NOMO-1 treated with DMSO at 0.1 percent for 48 hours (cell line): ENCODE measurements at regions not wholly inside any gene's neighbourhood (a gene's known extent, or its start where the extent isn't known, plus 50 kb on each side); places are given as distances from the start of the nearest gene placed in this dataset.

Source experiments
- DNase-seq: peaks from one replicate; lab custom pipeline; 2025; ENCODE audit not compliant: unreplicated experiment; lab: John Stamatoyannopoulos, UW

GRCh38 chr10:62453274-62453673 lies 79.1 kb downstream of the ZNF365 start:
- no peak for DNase-seq

GRCh38 chr10:62454687-62455397 lies 80.7 kb downstream of the ZNF365 start:
- DNase-seq, result no peak

- peak; percentile 95 for DNase-seq
Observed at GRCh38 chr10:62456611-62457101, 82.5 kb downstream of the ZNF365 start.

DNA sequence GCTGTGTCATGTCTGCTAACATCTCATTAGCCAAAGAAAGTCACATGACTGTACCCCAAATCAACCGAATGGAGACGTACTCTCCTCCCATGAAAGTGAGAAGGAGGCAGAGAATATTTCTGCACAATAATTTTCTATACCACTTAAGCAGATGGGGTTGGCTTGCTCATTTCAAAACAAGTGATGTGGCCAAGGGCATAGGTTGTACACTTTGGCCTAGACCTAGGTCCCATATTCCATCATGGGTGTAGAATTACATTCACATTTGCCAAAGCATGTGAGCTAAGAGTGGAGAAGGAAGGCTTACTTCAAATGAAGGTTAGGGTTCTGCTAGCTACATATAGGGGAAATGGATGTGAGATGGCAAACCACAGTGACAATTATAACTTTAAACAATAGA lies 83.0 kb downstream of the ZNF365 start:
- peak; percentile 3 for DNase-seq

DNA sequence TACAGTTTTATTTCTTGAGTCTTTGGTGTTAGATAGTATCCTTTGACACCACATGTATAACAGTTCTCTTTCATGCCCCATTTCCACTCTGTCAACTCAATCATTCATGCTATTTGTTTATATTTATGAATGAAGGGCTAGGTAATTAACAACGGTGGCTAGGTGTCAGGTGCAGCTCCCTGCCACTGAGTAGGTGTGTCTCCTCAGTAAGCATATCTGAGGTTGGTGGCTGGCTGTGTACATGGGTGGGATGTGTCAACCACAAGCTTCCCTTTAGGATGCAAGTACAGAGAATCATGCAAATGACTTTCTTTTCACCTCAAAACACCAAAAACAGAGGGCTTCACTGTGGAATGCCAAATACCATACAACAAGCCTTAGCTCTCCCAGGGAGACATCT lies 83.4 kb downstream of the ZNF365 start:
- DNase-seq, result no peak

DNA sequence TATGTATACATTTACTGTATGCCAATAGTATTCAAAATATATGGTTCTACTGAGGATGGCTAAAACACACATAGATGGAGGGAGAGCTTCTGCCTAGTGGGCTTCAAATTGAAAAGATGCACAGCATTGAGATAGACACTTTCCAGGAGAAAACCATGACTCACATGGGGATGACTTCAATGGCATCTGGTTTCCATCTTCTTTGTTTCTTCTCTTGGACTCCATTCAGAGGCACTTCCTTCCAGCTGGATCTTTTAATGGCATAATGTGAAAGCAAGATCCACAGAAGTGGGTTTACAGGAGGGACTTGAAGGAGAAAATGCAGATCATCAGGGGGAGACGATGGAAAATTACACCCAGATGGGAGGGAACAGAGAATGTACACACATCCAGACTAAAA lies 84.9 kb downstream of the ZNF365 start:
- no peak for DNase-seq

- DNase-seq, result no peak
Observed at GRCh38 chr10:62459500-62459899, 85.3 kb downstream of the ZNF365 start.

- DNase-seq, result no peak
Observed at GRCh38 chr10:62460393-62460792, 86.2 kb downstream of the ZNF365 start.

DNA sequence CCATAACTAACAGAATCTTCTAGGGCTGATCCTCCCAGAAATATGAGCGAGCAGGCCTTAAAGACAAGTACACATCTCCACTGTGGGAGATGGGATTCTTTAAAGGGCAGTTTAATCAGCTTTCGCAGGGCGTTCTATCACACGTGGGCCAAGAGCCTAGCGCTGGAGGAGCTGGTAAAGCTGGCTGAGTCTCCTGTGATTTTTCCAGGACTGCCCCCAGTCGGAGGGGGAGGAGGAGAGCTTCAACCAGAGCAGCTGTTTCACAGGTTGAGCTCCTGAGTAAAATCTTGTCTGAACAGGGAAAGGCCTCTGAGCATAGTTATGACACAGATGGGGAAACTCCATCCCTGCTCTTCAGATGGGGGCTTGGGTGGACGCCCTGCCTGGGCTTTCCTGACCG lies 87.0 kb downstream of the ZNF365 start:
- no peak for DNase-seq

DNA sequence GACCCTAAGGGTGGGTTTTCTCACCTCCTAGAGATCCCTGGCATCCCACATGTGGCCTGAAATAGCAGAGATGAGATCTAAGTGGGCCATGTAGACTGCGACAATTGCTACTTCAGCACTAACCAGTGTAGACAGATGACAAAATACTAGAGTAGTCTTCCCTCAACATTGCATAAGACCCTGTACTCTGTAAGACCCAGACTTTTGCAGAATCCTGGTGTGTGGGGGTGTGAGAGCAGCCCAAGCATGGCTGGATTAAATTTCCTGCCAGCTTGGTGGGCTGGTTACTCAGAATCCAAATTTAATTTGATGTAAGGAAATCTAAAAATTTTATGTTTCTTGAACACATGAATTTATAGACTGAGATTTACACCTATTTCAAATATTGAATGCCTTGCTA lies 88.3 kb downstream of the ZNF365 start:
- no peak for DNase-seq

DNA sequence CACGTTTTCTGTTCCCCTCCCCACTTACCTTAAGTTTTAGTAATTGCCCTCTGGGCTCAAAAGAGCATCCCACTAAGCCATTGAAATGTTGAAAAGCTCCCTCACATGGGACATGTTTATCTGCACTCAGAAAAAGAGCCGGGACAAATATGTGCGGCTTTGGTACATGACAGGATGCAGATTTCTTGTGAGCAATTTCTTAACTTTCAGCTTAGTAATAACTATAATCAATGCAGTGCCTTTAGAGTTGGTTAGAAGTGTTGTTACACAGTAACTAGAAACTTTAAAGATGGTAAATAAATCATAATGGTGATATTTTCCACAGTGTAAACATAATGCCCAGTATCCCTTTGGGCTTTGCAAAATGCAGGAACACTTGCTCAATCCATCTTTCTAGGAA lies 89.2 kb downstream of the ZNF365 start:
- no peak for DNase-seq

- DNase-seq, result no peak
Observed at GRCh38 chr10:62464308-62464707, 90.1 kb downstream of the ZNF365 start.

DNA sequence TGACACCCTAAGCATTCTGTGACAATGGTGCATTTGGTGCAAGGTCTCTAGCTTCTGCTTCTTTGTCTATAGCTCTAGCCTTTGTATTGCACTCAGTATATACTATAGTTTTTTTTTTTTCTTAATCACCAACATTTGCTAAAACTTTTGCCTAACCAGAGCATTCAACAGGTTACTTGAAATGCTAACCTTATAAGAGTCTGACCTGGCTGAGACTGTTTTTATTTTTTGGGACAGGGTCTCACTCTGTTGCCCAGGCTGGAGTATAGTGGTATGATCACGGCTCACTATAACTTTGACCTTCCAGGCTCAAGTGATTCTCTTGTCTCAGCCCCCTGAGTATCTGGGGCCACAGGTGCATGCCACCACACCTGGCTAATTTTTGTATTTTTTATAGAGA lies 92.4 kb downstream of the ZNF365 start:
- DNase-seq, result no peak

GRCh38 chr10:62467527-62467926 lies 93.4 kb downstream of the ZNF365 start:
- DNase-seq, result no peak

GRCh38 chr10:62471711-62472110 lies 97.5 kb downstream of the ZNF365 start:
- DNase-seq, result no peak

DNA sequence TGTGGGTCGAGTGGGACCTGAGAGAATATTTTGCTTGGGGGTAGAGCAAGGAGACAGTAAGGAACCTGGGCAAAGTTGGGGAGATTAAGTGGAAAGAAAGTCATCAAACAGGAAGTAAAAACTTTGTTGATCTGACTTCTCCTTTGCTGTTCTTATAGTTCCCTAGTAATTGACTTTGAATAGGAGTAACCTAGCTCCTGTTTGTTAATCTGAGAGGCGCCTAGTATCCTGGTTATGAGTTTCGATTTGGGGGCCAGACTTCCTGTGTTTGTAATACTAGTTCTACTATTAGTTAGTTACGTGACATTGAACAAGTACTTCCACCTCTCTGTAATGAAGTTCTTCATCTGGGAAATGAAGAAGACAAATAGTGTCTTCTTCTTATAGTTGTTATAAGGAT lies 99.1 kb downstream of the ZNF365 start:
- DNase-seq, result peak; percentile 50

- DNase-seq, result no peak
Observed at GRCh38 chr10:62475551-62475950, 101.4 kb downstream of the ZNF365 start.

GRCh38 chr10:62479523-62479922 lies 105.4 kb downstream of the ZNF365 start:
- DNase-seq, result no peak

DNA sequence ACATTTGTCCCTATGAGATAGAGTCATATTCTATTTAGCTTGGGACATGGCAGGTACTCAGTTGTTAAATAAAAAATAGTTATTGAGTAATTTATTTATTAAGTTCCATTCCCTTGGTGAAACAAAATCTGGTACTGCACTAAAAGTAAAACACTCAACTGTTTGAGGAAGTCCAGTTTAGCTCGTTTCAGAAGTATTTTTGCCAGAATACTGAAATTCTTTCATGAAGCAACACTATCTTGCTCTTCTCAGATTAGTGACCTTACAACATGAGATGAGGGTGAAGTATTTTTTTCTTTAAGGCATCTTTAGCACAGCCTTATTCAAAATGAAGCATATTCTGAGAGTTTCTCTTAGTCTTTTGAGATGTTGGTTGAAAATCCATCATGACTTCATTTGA lies 106.0 kb downstream of the ZNF365 start:
- peak; percentile 36 for DNase-seq

DNA sequence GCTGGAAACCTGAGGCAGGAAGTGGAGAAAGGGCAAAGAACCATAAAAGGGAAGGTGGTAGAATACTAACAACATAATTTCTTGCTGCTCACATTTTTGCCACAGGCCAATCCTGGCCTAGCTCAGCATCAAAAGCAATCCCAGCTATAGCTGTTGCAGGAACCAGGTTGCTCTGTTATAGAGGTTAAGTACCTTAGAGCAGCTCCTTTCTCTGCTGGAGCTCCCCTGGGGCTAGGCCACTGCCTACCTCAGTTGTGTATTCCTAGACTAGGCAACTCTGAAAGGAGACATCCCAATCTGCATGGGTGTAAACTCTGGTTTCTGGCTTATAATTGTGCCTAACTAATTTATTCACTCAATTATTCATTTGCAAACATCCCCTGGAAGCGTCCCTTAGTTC lies 108.4 kb downstream of the ZNF365 start:
- DNase-seq, result no peak

DNA sequence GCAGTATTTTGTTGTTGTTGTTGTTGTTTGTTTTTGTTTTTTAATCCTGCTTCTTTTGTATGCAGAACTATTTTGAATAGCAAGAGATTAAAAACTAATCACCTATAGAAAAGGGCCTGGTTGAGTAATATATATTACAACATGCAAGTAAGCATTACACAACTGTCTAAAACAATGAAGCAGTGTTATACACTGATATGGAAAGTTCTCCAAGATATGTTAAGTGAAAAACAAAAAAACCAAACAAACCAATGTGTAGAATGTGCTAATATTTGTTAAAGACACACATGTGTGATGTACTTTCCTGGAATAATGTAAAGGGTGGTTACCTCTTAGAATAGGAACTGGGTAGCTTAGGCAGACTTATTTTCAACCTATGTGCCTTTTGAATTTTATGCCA lies 117.4 kb downstream of the ZNF365 start:
- peak; percentile 25 for DNase-seq

DNA sequence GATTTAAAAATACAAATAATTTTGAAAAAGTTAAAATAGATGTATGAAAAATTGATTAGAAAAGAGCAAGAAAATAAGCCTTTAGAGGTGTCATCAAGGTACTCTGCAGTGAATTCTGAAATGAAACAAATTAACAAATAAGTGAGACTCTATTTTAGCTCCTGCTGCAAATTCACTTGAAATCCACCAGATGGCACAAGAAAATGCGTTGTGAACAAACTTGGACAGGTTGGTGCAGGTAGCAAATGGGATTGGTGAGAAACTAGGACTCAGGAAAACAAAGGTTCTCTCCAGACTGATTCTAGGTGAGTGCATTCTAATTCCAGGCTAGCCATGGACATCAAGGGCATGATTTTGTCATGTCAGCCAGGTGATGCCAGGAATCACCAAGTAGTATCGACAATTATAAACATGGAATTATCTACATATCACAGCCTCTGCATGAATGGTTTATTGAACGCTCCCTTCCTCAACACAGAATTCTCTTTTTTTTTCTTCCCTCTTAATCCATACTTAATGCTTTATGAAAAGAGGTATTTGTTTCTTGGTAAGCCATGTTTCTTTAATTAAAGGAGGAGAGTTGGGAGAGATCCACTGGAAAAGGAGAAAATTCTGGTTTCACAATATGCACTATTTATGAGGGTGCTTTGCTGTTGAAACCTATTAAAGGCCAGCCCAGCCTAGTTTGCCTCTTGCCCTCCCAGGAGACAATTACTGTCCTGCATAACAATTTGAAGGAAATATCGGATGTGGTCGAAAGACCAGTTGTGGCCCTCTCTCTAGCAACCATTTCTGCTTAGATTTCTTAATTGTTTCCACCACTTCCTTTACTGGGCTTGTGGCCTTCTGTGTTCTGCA lies 118.1 kb downstream of the ZNF365 start:
- DNase-seq, result peak; percentile 95
